ENCODE measurements at regions not wholly inside any gene's neighbourhood (a gene's known extent, or its start where the extent isn't known, plus 50 kb on each side); places are given as distances from the start of the nearest gene placed in this dataset.

GRCh38 chr2:64345998-64346397 lies 108.0 kb upstream of the LGALSL start:
- TF ChIP-seq CTCF (IDR thresholded peaks at IDR 0.05; ENCODE audit: extremely low read depth, low read depth, low read length): no peak
- H3K79me2 ChIP-seq (ENCODE audit: insufficient read depth, low read length): no peaks in the 10 kb centered on the region
- H2AFZ ChIP-seq (ENCODE audit: low read length): no peak overlapping the region

GRCh38 chr2:64348386-64349130 lies 105.4 kb upstream of the LGALSL start:
- Histone ChIP-seq H2AFZ (ENCODE audit: low read length) (no peak overlapping the region), H3K79me2 (ENCODE audit: insufficient read depth, low read length) (no peaks in the 10 kb centered on the region), H3K9me3 (ENCODE audit: low read depth, low read length) (no peaks in the 10 kb centered on the region), H3K4me3 (ENCODE audit: insufficient read depth, low read length) (no peak overlapping the region), H4K20me1 (ENCODE audit: insufficient read depth, low read length) (no peaks in the 10 kb centered on the region), H3K36me3 (ENCODE audit: insufficient read depth, low read length) (no peaks in the 10 kb centered on the region), H3K4me1 (ENCODE audit: insufficient read depth, low read length) (no peaks in the 10 kb centered on the region), H3K4me2 (ENCODE audit: insufficient read depth, low read length) (no peak overlapping the region), H3K27me3 (ENCODE audit: insufficient read depth, low read length) (peaks cover 21% of the 10 kb centered on the region), H3K27ac (ENCODE audit: low read depth, low read length) (no peak overlapping the region)
- no peak for TF ChIP-seq CTCF (IDR thresholded peaks at IDR 0.05; ENCODE audit: extremely low read depth, low read depth, low read length)
- no peak for DNase-seq (ENCODE audit: insufficient read length, low spot score, missing footprints)

More at GRCh38 chr2:64345998-64346397, 108.0 kb upstream of the LGALSL start:
- Histone ChIP-seq H3K4me2 (ENCODE audit: insufficient read depth, low read length) (no peak overlapping the region), H4K20me1 (ENCODE audit: insufficient read depth, low read length) (no peaks in the 10 kb centered on the region), H3K4me3 (ENCODE audit: insufficient read depth, low read length) (no peak overlapping the region), H3K27ac (ENCODE audit: low read depth, low read length) (no peak overlapping the region), H3K36me3 (ENCODE audit: insufficient read depth, low read length) (no peaks in the 10 kb centered on the region), H3K9me3 (ENCODE audit: low read depth, low read length) (no peaks in the 10 kb centered on the region), H3K4me1 (ENCODE audit: insufficient read depth, low read length) (no peaks in the 10 kb centered on the region), H3K27me3 (ENCODE audit: insufficient read depth, low read length) (peaks cover 17% of the 10 kb centered on the region)
- no peak for DNase-seq (ENCODE audit: insufficient read length, low spot score, missing footprints)

- Histone ChIP-seq H3K36me3 (ENCODE audit: insufficient read depth, low read length) (no peaks in the 10 kb centered on the region), H3K27ac (ENCODE audit: low read depth, low read length) (no peak overlapping the region), H3K4me1 (ENCODE audit: insufficient read depth, low read length) (no peaks in the 10 kb centered on the region), H3K9me3 (ENCODE audit: low read depth, low read length) (no peaks in the 10 kb centered on the region), H4K20me1 (ENCODE audit: insufficient read depth, low read length) (no peaks in the 10 kb centered on the region), H3K79me2 (ENCODE audit: insufficient read depth, low read length) (no peaks in the 10 kb centered on the region), H3K4me3 (ENCODE audit: insufficient read depth, low read length) (no peak overlapping the region), H3K4me2 (ENCODE audit: insufficient read depth, low read length) (no peak overlapping the region), H3K27me3 (ENCODE audit: insufficient read depth, low read length) (peaks cover 21% of the 10 kb centered on the region), H2AFZ (ENCODE audit: low read length) (no peak overlapping the region)
- no peak for TF ChIP-seq CTCF (IDR thresholded peaks at IDR 0.05; ENCODE audit: extremely low read depth, low read depth, low read length)
- no peak for DNase-seq (ENCODE audit: insufficient read length, low spot score, missing footprints)
Observed at GRCh38 chr2:64349131-64349530, 104.8 kb upstream of the LGALSL start.

GRCh38 chr2:64350996-64351395 lies 103.0 kb upstream of the LGALSL start:
- Histone ChIP-seq H3K9me3 (ENCODE audit: low read depth, low read length) (no peaks in the 10 kb centered on the region), H2AFZ (ENCODE audit: low read length) (no peak overlapping the region), H3K27ac (ENCODE audit: low read depth, low read length) (no peak overlapping the region), H4K20me1 (ENCODE audit: insufficient read depth, low read length) (no peaks in the 10 kb centered on the region), H3K79me2 (ENCODE audit: insufficient read depth, low read length) (no peaks in the 10 kb centered on the region), H3K4me3 (ENCODE audit: insufficient read depth, low read length) (no peak overlapping the region), H3K27me3 (ENCODE audit: insufficient read depth, low read length) (peaks cover 19% of the 10 kb centered on the region), H3K4me2 (ENCODE audit: insufficient read depth, low read length) (no peak overlapping the region), H3K4me1 (ENCODE audit: insufficient read depth, low read length) (peaks cover 11% of the 10 kb centered on the region), H3K36me3 (ENCODE audit: insufficient read depth, low read length) (no peaks in the 10 kb centered on the region)
- DNase-seq (ENCODE audit: insufficient read length, low spot score, missing footprints): no peak
- no peak for TF ChIP-seq CTCF (IDR thresholded peaks at IDR 0.05; ENCODE audit: extremely low read depth, low read depth, low read length)

Measured in osteoblast (primary cell).